Heart right ventricle (tissue), 16 donors: ENCODE measurements at regions not wholly inside any gene's neighbourhood (a gene's known extent, or its start where the extent isn't known, plus 50 kb on each side); places are given as distances from the start of the nearest gene placed in this dataset.

Experiments used
- ATAC-seq, 8 donors: fragments of 200-7000 bp; cut with Tn5 transposase; one replicate each; pipeline ENCODE4 v1.9.1; 2020; ENCODE audit warnings: mild to moderate bottlenecking in 8 of 8, moderate library complexity in 8 of 8, moderate number of reproducible peaks in 1 of 8
- DNase-seq, 2 donors: peaks; one replicate each; pipeline ENCODE4 v3.0.0-alpha.2; 2020
- H3K27ac ChIP-seq, 10 donors: fragments of 200-600 bp; sonication (generic) in 2 of 10; one replicate each; pipeline versions ENCODE4 v1.5.0 to v1.8.0; 2020 to 2022; ENCODE audit warnings: mild to moderate bottlenecking in 3 of 10
- H3K27me3 ChIP-seq, 7 donors: fragments of 200-600 bp; one replicate each; pipeline ENCODE4 v1.8.0; 2021 to 2022; ENCODE audit warnings: mild to moderate bottlenecking in 2 of 7
- H3K36me3 ChIP-seq, 9 donors: fragments of 200-600 bp; sonication (generic) in 1 of 9; one replicate each; pipeline versions ENCODE4 v1.5.0 to v1.8.0; 2020 to 2022; ENCODE audit warnings: mild to moderate bottlenecking in 2 of 9
- H3K4me1 ChIP-seq, 9 donors: fragments of 200-600 bp; sonication (generic) in 1 of 9; one replicate each; pipeline versions ENCODE4 v1.5.0 to v1.8.0; 2020 to 2022; ENCODE audit warnings: mild to moderate bottlenecking in 4 of 9
- H3K4me3 ChIP-seq, 10 donors: fragments of 200-600 bp; sonication (generic) in 2 of 10; one replicate each; pipeline versions ENCODE4 v1.5.0 to v1.8.0; 2020 to 2022; ENCODE audit warnings: mild to moderate bottlenecking in 7 of 10, moderate library complexity in 2 of 10
- H3K9me3 ChIP-seq, 11 donors: fragments of 200-600 bp in 10 of 11; sonication (generic) in 2 of 11; one replicate each; pipeline versions ENCODE4 v1.5.0 to v1.8.0; 2013 to 2022; ENCODE audit warnings: mild to moderate bottlenecking in 2 of 11, control low read depth in 1 of 11, moderate library complexity in 1 of 11
- CTCF ChIP-seq, 9 donors: fragments of 200-600 bp; sonication (generic) in 2 of 9; IDR thresholded peaks; one replicate each; pipeline versions ENCODE4 v1.5.0 to v1.8.0; 2021 to 2022; ENCODE audit warnings: antibody characterized with exemption in 9 of 9, mild to moderate bottlenecking in 5 of 9, moderate library complexity in 1 of 9
- WGBS, 2 donors: extraction: QIAGEN DNeasy Blood & Tissue Kit; methylation state at CpG; one replicate each; pipeline ENCODE4 v1.1.7; 2013; ENCODE audit warnings: inconsistent platforms in 1 of 2; 5-methylcytosine and 5-hydroxymethylcytosine counted together
- intact Hi-C, 10 donors: fragments of 100-400 bp; cut with DNase I; formaldehyde crosslinking; loops; one replicate each; pipeline versions ENCODE4 v1.11.1 to v1.14.2; 2022
- donor health status: Arrhythmogenic right ventricular cardiomyopathy.
- donor health status: ischemic (EF 13 %, LVEDD 7.1; RV severe dilation, severe dysfunction).
- donor health status: healthy with polysubstance abuse.
- donor health status: DM: no; HTN: yes; CAD: no.
- donor health status: DM: no; HTN: no; CAD: no.
- donor health status: ischemic (EF 25% LVEDD 6.9; RV normal size, moderate dysfunction).
- donor health status: ischemic (EF 25% LVEDD 5.7; RV mildly dilated, moderate dysfunction).
- donor health status: healthy.
- donor health status: DM: yes; HTN: yes; CAD: no.
- donor health status: Ischemic cardiomyopathy.
- donor health status: ischemic (EF 35%, LVEDD 5.7; RV mildly dilated, moderate dysfunction).
- donor health status: nonischemic (EF 11% LVEDD 7.7; RV severe dilation, severe dysfunction).
- donor health status: DM: yes; HTN: yes; CAD: no.
- donor health status: PGD.
- donor health status: ischemic (EF 29% LVEDD 5.4; RV normal size, mild dysfunction).
- donor health status: nonischemic (EF 23%, LVEDD 6.1; RV moderate dilation, normal function).

- Histone ChIP-seq H3K4me1 (no peaks in the 10 kb centered on the region), H3K27ac (no peak overlapping the region), H3K9me3 (no peaks in the 10 kb centered on the region), H3K36me3 (no peaks in the 10 kb centered on the region), H3K27me3 (no peaks in the 10 kb centered on the region), H3K4me3 (no peak overlapping the region)
- no peak for ATAC-seq
- WGBS, 2 donors = 59 to 65% methylated on average over 3 of the region's 3 CpGs
- TF ChIP-seq CTCF (IDR thresholded peaks at IDR 0.05) = no peak
- intact Hi-C loops = no loop called here
- DNase-seq = no peak
These were observed 274.4 kb upstream of the SEMA3A start for GRCh38 chr7:84469034-84469433.

- DNase-seq (no peak), ATAC-seq (no peak)
- no peak overlapping the region for H3K27ac ChIP-seq
- no peak for TF ChIP-seq CTCF (IDR thresholded peaks at IDR 0.05)
- no peaks in the 10 kb centered on the region for H3K4me1 ChIP-seq
- H3K27me3 ChIP-seq = no peaks in the 10 kb centered on the region
- no peak overlapping the region for H3K4me3 ChIP-seq
- no peaks in the 10 kb centered on the region for H3K9me3 ChIP-seq
- intact Hi-C loops = no loop called here
- H3K36me3 ChIP-seq = no peaks in the 10 kb centered on the region
These were observed 267.7 kb upstream of the SEMA3A start for GRCh38 chr7:84462259-84462658.

GRCh38 chr7:84461093-84461492 lies 266.5 kb upstream of the SEMA3A start:
- H3K4me3 ChIP-seq = no peak overlapping the region
- 74 to 76% methylated on average over 2 of the region's 2 CpGs for WGBS, 2 donors

GRCh38 chr7:84455788-84456187 lies 261.2 kb upstream of the SEMA3A start:
- 97 to 100% methylated on average over 1 of the region's 1 CpG for WGBS, 2 donors
- intact Hi-C loops = loop anchor here in 2 of 10 donors (10.0 kb wide), 1 partner anchor 481 kb away; no protein-coding TSS in a partner anchor
- DNase-seq (no peak), ATAC-seq (no peak)
- Histone ChIP-seq H3K36me3 (no peaks in the 10 kb centered on the region), H3K4me1 (no peaks in the 10 kb centered on the region), H3K27ac (no peak overlapping the region), H3K27me3 (no peaks in the 10 kb centered on the region), H3K9me3 (no peaks in the 10 kb centered on the region), H3K4me3 (no peak overlapping the region)
- TF ChIP-seq CTCF (IDR thresholded peaks at IDR 0.05) = no peak

More at GRCh38 chr7:84461093-84461492, 266.5 kb upstream of the SEMA3A start:
- intact Hi-C loops = no loop called here
- no peak for DNase-seq
- no peak for TF ChIP-seq CTCF (IDR thresholded peaks at IDR 0.05)
- no peak for ATAC-seq
- H3K4me1 ChIP-seq = no peaks in the 10 kb centered on the region
- H3K27ac ChIP-seq = no peak overlapping the region
- no peaks in the 10 kb centered on the region for H3K27me3 ChIP-seq
- no peaks in the 10 kb centered on the region for H3K36me3 ChIP-seq
- no peaks in the 10 kb centered on the region for H3K9me3 ChIP-seq
